Immature natural killer cell (primary cell): ENCODE measurements at regions not wholly inside any gene's neighbourhood (a gene's known extent, or its start where the extent isn't known, plus 50 kb on each side); places are given as distances from the start of the nearest gene placed in this dataset.
A peak's percentile ranks its signal among the peaks of the same experiment; 100 is the strongest.
"Not testable (repeated sequence)": the region's sequence is repeated elsewhere in the genome, so short reads cannot be mapped to it uniquely, and the experiment has no call there.

Source experiments
- DNase-seq, 3 donors: peaks; one replicate each; pipeline ENCODE4 v3.0.0; 2022; ENCODE audit warnings: mixed read lengths in 1 of 3
- H3K27ac Mint-ChIP-seq, 6 donors: one replicate each; pipeline ENCODE4 v1.8.0; 2020; ENCODE audit warnings: mixed read lengths in 6 of 6, mild to moderate bottlenecking in 5 of 6, inconsistent platforms in 4 of 6, moderate library complexity in 3 of 6
- H3K27me3 Mint-ChIP-seq, 3 donors: one replicate each; pipeline ENCODE4 v1.8.0; 2020 to 2021; ENCODE audit warnings: low read depth in 3 of 3, mild to moderate bottlenecking in 3 of 3, mixed read lengths in 3 of 3, moderate library complexity in 3 of 3, inconsistent platforms in 1 of 3
- H3K36me3 Mint-ChIP-seq, 3 donors: one replicate each; pipeline ENCODE4 v1.8.0; 2020; ENCODE audit warnings: mixed read lengths in 3 of 3, inconsistent platforms in 2 of 3, mild to moderate bottlenecking in 2 of 3
- H3K4me1 Mint-ChIP-seq, 2 donors: one replicate each; pipeline ENCODE4 v1.8.0; 2020; ENCODE audit warnings: inconsistent platforms in 2 of 2, mild to moderate bottlenecking in 2 of 2, mixed read lengths in 2 of 2, moderate library complexity in 1 of 2
- H3K4me3 Mint-ChIP-seq, 5 donors: one replicate each; pipeline ENCODE4 v1.8.0; 2020; ENCODE audit warnings: mild to moderate bottlenecking in 5 of 5, mixed read lengths in 5 of 5, inconsistent platforms in 3 of 5, moderate library complexity in 3 of 5
- H3K9me3 Mint-ChIP-seq, 6 donors: one replicate each; pipeline ENCODE4 v1.8.0; 2020; ENCODE audit warnings: mild to moderate bottlenecking in 6 of 6, mixed read lengths in 6 of 6, inconsistent platforms in 4 of 6, moderate library complexity in 3 of 6

DNA sequence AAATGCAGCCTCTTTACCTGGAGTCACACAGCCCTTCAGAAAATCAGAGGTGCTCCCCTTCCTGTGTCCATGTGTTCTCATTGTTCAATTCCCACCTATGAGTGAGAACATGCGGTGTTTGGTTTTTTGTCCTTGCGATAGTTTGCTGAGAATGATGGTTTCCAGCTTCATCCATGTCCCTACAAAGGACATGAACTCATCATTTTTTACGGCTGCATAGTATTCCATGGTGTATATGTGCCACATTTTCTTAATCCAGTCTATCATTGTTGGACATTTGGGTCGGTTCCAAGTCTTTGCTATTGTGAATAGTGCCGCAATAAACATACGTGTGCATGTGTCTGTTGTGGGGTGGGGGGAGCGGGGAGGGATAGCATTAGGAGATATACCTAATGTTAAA, 60.3 kb upstream of the CCL1 start:
- not testable (repeated sequence) for DNase-seq, H3K9me3 Mint-ChIP-seq, H3K4me1 Mint-ChIP-seq, H3K27ac Mint-ChIP-seq, H3K36me3 Mint-ChIP-seq, H3K4me3 Mint-ChIP-seq
- peaks cover 0 to 17% (median 10%) of the 10 kb centered on the region in 3 donors for H3K27me3 Mint-ChIP-seq

DNA sequence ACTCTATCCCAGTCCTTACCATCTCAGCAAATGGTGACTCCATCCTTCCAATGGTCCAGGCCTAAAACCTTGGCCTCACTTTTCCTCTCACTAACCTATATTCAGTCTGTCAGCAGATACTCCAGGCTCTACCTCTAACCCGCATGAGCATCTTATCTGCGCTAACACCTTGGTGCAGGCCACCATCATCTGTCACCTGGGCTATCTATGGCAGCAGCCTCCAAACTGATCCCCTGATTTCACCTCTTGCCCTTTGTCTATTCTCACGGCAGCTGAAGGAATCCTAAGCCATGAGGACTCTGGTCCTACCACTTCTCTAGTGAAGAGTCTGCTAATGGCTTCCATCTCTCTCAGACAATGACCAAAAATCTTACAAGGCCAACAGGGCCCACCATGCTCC, 57.9 kb upstream of the CCL1 start:
- Mint-ChIP-seq H3K9me3 (peaks cover 0 to 1% (median 0%) of the 10 kb centered on the region in 6 donors), H3K4me1 (no peaks in the 10 kb centered on the region), H3K4me3 (no peak overlapping the region), H3K36me3 (no peaks in the 10 kb centered on the region), H3K27me3 (peaks cover 0 to 20% (median 9%) of the 10 kb centered on the region in 3 donors), H3K27ac (no peak overlapping the region)
- no peak for DNase-seq

DNA sequence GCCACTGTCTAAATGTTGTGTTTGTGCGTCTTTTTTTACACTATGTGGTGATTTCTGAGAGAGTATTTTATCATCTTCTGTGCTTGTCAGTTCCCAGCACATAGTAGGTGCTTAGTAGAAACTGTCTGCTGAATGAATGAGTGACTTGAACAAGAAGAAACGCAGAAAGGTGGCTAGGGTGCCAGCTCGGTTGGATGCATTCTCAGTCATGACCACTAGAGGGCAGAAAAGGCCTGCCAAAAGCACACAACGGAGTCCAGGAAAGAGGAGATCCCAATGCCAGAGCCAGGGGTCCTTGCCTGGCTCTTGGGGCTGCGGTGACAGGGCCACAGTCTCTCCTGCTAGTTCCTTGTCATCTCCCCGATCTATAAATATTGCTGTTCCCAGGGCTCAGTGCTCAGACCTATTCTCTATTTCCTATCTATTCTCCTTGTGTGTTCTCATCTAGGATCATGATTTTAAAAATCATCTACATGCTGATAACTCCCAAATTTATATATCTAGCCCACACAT, 57.3 kb upstream of the CCL1 start:
- DNase-seq, result peak; percentile 45 to 59 (median 53)
- Mint-ChIP-seq H3K36me3 (no peaks in the 10 kb centered on the region), H3K9me3 (peaks cover 0 to 1% (median 0%) of the 10 kb centered on the region in 6 donors), H3K27me3 (peaks cover 0 to 21% (median 6%) of the 10 kb centered on the region in 3 donors), H3K27ac (no peak overlapping the region), H3K4me1 (no peaks in the 10 kb centered on the region), H3K4me3 (no peak overlapping the region)

DNA sequence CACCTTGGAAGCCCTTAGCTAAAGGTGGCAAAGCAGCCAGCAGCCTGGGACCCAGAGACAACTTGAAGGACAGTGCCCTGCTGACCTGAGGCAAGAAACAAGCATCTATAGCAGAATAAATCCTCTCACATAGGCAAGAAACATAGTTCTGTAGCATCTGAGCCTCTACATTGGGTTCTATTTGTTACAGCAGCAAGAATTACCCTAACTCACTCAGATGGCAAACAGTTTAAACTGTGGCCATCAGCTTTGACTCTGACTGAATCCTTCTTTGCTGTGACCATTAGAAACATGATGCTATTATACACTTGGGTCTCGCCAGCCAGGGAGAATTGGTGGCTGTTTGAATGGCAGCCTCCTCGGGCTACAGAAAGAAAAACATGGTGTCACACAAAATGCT, 53.1 kb upstream of the CCL1 start:
- Mint-ChIP-seq H3K4me3 (no peak overlapping the region), H3K9me3 (peaks cover 0 to 1% (median 0%) of the 10 kb centered on the region in 6 donors), H3K36me3 (no peaks in the 10 kb centered on the region), H3K27ac (no peak overlapping the region), H3K4me1 (no peaks in the 10 kb centered on the region), H3K27me3 (peaks cover 0 to 9% (median 4%) of the 10 kb centered on the region in 3 donors)
- no peak for DNase-seq

DNA sequence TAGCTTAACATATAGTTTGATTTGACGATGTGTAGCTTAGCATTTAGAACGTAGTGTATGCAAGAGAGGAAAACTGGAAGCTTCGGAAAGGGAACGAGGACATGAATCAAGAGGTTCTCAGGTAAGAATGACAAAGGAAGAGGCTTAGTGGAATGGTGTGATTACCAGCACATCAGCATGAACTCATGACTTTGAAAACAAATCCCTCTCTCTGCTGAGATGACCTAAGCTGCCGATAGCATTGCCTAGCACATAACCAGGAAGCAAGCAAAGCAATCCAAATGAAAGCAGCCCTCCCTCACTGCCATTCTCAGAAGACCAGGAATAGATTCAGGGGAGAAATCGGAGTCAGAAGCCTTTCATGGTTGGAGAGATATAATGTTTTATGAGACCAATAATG, 51.3 kb upstream of the CCL1 start:
- no peak overlapping the region for H3K27ac Mint-ChIP-seq
- no peak for DNase-seq
- H3K27me3 Mint-ChIP-seq, result peaks cover 0 to 8% (median 4%) of the 10 kb centered on the region in 3 donors
- no peaks in the 10 kb centered on the region for H3K4me1 Mint-ChIP-seq
- no peaks in the 10 kb centered on the region for H3K9me3 Mint-ChIP-seq
- H3K4me3 Mint-ChIP-seq, result no peak overlapping the region
- H3K36me3 Mint-ChIP-seq, result no peaks in the 10 kb centered on the region

DNA sequence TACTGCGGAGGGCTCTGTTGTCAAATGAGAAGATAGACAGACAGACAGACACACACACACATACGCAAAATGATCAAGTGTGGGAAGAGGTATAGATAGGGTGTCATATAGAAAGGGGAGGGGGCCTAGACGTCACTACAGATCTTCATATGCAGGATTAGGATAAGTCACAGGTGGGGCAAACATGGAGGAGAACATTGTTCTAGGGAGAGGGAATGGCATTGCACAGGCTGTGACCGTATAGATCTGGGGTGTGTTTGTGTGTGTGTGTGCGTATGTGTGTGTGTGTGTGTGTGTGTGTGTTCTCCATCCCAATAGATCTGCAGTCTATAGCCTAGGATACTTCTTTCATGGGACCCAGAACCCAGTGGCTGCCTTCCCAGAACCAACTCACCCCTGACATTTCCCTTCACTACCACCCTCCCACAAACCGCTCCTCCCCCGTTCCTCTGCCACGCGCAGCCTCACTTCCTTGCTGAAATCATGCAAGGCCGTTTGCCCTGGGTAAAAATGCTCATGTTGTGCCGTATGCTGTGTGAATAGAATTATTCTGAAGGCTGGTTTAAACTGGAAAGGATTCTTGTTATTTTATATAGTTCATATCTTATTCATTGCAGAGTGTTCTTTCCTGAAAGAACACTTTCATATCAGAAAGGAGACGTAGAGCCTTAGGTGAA, 50.5 kb upstream of the CCL1 start:
- Mint-ChIP-seq H3K27me3 (peaks cover 0 to 6% (median 4%) of the 10 kb centered on the region in 3 donors), H3K9me3 (no peaks in the 10 kb centered on the region), H3K4me1 (no peaks in the 10 kb centered on the region), H3K27ac (no peak overlapping the region), H3K4me3 (no peak overlapping the region), H3K36me3 (no peaks in the 10 kb centered on the region)
- no peak for DNase-seq

DNA sequence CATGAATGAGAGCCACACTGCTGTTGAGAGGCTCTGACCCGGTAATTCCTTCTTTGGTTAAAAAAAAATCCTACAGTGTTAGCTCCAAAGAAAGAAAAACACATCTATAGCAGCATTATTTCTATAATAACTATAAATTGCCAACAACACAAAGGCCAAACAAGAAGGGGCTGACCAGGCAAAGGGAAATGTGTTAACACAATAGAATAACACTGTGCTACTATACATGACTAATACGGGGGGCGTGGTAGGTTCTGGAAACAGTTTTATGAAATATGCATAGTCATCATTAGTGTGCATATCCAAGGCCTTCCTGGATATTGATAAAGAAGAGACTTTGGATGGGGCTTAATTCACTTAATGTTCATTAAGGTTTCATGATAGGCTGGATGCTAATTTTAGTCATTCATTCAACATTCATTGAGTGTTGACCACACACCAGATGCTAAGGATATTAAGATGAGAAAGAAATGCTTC, 50.0 kb upstream of the CCL1 start:
- Mint-ChIP-seq H3K27ac (no peak overlapping the region), H3K27me3 (peaks cover 3 to 7% (median 6%) of the 10 kb centered on the region in 3 donors), H3K9me3 (no peaks in the 10 kb centered on the region), H3K4me1 (no peaks in the 10 kb centered on the region), H3K4me3 (no peak overlapping the region), H3K36me3 (no peaks in the 10 kb centered on the region)
- no peak for DNase-seq
